Mesodermal cell (in vitro differentiated cells): ENCODE measurements at regions not wholly inside any gene's neighbourhood (a gene's known extent, or its start where the extent isn't known, plus 50 kb on each side); places are given as distances from the start of the nearest gene placed in this dataset.

Source experiments
- H3K27ac ChIP-seq: 2 replicates; pipeline ENCODE4 v1.7.0; 2013; ENCODE audit warnings: mild to moderate bottlenecking, low read depth, low read length, moderate library complexity; ENCODE audit not compliant: severe bottlenecking
- H3K36me3 ChIP-seq: 2 replicates; pipeline ENCODE4 v1.7.1; 2013; ENCODE audit warnings: mild to moderate bottlenecking, low read length, moderate library complexity; ENCODE audit not compliant: control insufficient read depth, insufficient read depth
- H3K4me1 ChIP-seq: one replicate; pipeline ENCODE4 v1.7.1; 2013; ENCODE audit warnings: mild to moderate bottlenecking, low read length; ENCODE audit not compliant: insufficient read depth, control insufficient read depth, poor library complexity, severe bottlenecking
- H3K4me3 ChIP-seq: 2 replicates; pipeline ENCODE4 v1.7.0; 2013; ENCODE audit warnings: low read length, control low read depth, mild to moderate bottlenecking; ENCODE audit not compliant: insufficient read depth, poor library complexity, severe bottlenecking; ENCODE audit errors: extremely low read depth
- H3K9me3 ChIP-seq: 2 replicates; pipeline ENCODE4 v1.7.1; 2013; ENCODE audit warnings: mild to moderate bottlenecking, low read length, moderate library complexity; ENCODE audit not compliant: control insufficient read depth
- WGBS, 2 experiments: methylation state at CpG; one replicate each; pipeline ENCODE4 v1.1.5; 2013; ENCODE audit warnings: missing lambda C conversion rate in 2 of 2; ENCODE audit not compliant: insufficient coverage in 2 of 2; 5-methylcytosine and 5-hydroxymethylcytosine counted together

- no peaks in the 10 kb centered on the region for H3K36me3 ChIP-seq
- 86 to 93% methylated on average over 1 to 2 of the region's 4 CpGs for WGBS, 2 experiments
- no peak overlapping the region for H3K4me3 ChIP-seq
- H3K4me1 ChIP-seq = no peaks in the 10 kb centered on the region
- H3K27ac ChIP-seq = no peak overlapping the region
- no peaks in the 10 kb centered on the region for H3K9me3 ChIP-seq
Observed at GRCh38 chr4:14545807-14546206, 456.5 kb upstream of the CPEB2 start.

GRCh38 chr4:14552119-14552518 is 450.2 kb upstream of the CPEB2 start:
- no peaks in the 10 kb centered on the region for H3K36me3 ChIP-seq
- H3K9me3 ChIP-seq = no peaks in the 10 kb centered on the region
- no peak overlapping the region for H3K4me3 ChIP-seq
- H3K27ac ChIP-seq = no peak overlapping the region
- no peaks in the 10 kb centered on the region for H3K4me1 ChIP-seq
- WGBS, 2 experiments = 92 to 100% methylated on average over 1 to 2 of the region's 6 CpGs

GRCh38 chr4:14559646-14560045 is 442.6 kb upstream of the CPEB2 start:
- Histone ChIP-seq H3K9me3 (no peaks in the 10 kb centered on the region), H3K4me3 (no peak overlapping the region), H3K4me1 (no peaks in the 10 kb centered on the region), H3K36me3 (no peaks in the 10 kb centered on the region), H3K27ac (no peak overlapping the region)
- no CpG with 5 or more reads among the region's 2 CpGs for WGBS, 2 experiments

- H3K4me3 ChIP-seq = no peak overlapping the region
Observed at GRCh38 chr4:14560577-14560976, 441.7 kb upstream of the CPEB2 start.

DNA sequence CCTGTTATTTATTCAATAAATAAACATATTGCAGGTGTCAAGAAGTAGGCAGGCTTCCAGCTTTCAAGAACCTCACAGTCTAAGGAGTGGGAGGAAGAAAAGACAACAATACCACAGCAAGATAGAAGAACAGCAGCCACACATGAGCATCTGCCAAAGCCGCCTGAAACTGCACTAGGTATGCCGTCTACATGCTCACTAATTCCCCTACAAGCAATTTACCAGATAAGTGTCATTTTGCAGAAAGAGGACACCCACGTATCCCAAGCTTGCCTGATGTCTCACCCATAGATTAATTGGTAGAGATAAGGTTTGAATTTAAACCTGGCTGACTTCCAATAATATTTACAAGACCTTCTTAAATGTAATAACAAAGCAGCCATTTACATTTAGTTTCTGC is 439.4 kb upstream of the CPEB2 start:
- no peaks in the 10 kb centered on the region for H3K4me1 ChIP-seq
- no peak overlapping the region for H3K4me3 ChIP-seq
- 100% methylated on average over 2 of the region's 3 CpGs for WGBS, 2 experiments
- no peaks in the 10 kb centered on the region for H3K36me3 ChIP-seq
- H3K27ac ChIP-seq = no peak overlapping the region
- no peaks in the 10 kb centered on the region for H3K9me3 ChIP-seq

More at GRCh38 chr4:14560577-14560976, 441.7 kb upstream of the CPEB2 start:
- no peaks in the 10 kb centered on the region for H3K4me1 ChIP-seq
- no peaks in the 10 kb centered on the region for H3K9me3 ChIP-seq
- no CpG with 5 or more reads among the region's 1 CpG for WGBS, 2 experiments
- no peak overlapping the region for H3K27ac ChIP-seq
- H3K36me3 ChIP-seq = no peaks in the 10 kb centered on the region

DNA sequence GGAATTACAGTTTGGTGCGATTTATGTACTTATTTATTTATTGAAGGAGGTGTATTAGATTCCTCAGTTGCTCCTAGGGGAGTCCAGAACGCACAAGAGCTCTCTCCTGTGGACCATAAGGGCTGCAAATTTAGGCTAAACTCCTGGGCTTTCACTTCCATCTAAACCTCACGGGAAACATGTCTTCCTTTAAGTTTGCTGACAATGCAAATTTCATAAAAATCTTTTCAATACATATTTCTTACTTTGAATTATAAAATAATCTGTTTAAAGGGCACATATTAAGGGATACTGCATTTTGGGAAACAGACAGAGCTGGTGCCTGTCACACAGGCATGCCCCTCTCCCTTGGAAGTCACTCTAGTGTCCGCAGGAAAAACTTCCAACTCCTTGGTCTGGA is 438.0 kb upstream of the CPEB2 start:
- H3K4me3 ChIP-seq = no peak overlapping the region
- 90 to 92% methylated on average over 2 to 3 of the region's 4 CpGs for WGBS, 2 experiments
- no peaks in the 10 kb centered on the region for H3K36me3 ChIP-seq
- H3K4me1 ChIP-seq = no peaks in the 10 kb centered on the region
- H3K9me3 ChIP-seq = no peaks in the 10 kb centered on the region
- no peak overlapping the region for H3K27ac ChIP-seq

- no peak overlapping the region for H3K4me3 ChIP-seq
- H3K9me3 ChIP-seq = no peaks in the 10 kb centered on the region
- H3K36me3 ChIP-seq = no peaks in the 10 kb centered on the region
- H3K27ac ChIP-seq = no peak overlapping the region
- no peaks in the 10 kb centered on the region for H3K4me1 ChIP-seq
Observed at GRCh38 chr4:14566518-14566917, 435.8 kb upstream of the CPEB2 start.

- H3K36me3 ChIP-seq = no peaks in the 10 kb centered on the region
- 100% methylated on average over 2 of the region's 2 CpGs for WGBS, 2 experiments
Observed at GRCh38 chr4:14568351-14568750, 433.9 kb upstream of the CPEB2 start.

DNA sequence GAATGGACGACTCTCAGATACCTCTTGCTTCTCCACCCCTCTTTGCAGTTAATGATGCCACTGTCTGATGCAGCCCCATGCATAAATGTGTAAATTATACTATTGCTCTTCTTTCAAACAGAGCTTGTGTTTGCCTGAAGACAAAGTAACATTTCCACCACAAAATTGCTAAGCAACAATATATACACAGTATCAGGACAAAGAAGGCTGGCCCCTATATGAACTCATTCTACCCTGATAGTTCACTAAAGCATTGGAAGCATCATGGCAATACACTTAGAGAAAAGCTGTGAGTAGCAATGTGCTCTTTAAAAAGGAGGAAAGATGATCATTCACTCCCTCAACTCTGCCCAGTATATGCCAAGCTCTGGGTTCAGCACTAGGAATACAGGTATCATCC is 427.0 kb upstream of the CPEB2 start:
- Histone ChIP-seq H3K4me3 (no peak overlapping the region), H3K36me3 (no peaks in the 10 kb centered on the region), H3K27ac (no peak overlapping the region), H3K4me1 (no peaks in the 10 kb centered on the region), H3K9me3 (no peaks in the 10 kb centered on the region)
- WGBS, 2 experiments = no CpG with 5 or more reads among the region's 1 CpG

More at GRCh38 chr4:14568351-14568750, 433.9 kb upstream of the CPEB2 start:
- no peak overlapping the region for H3K27ac ChIP-seq
- no peaks in the 10 kb centered on the region for H3K9me3 ChIP-seq
- H3K4me3 ChIP-seq = no peak overlapping the region
- H3K4me1 ChIP-seq = no peaks in the 10 kb centered on the region

DNA sequence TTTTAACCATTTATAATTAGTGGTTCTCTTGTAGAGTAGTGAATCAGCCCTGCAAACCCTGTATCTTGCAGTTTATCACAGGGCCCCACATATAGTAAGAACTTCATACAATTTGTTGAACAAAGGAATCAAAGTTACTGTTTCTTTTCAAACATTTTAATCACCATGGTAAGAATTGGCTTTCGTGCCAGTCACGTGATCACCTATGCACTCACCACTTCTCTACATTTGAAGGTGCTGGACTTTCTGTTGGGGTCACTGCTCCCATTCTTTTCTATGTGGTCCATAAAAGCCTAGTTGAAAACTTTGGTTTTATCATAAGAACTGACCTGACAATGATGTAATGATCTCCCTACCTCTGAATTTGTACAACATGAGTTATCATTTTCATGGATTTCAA is 426.4 kb upstream of the CPEB2 start:
- no peaks in the 10 kb centered on the region for H3K36me3 ChIP-seq
- no peak overlapping the region for H3K27ac ChIP-seq
- 89 to 100% methylated on average over 2 of the region's 2 CpGs for WGBS, 2 experiments
- no peaks in the 10 kb centered on the region for H3K9me3 ChIP-seq
- H3K4me1 ChIP-seq = no peaks in the 10 kb centered on the region
- H3K4me3 ChIP-seq = no peak overlapping the region

DNA sequence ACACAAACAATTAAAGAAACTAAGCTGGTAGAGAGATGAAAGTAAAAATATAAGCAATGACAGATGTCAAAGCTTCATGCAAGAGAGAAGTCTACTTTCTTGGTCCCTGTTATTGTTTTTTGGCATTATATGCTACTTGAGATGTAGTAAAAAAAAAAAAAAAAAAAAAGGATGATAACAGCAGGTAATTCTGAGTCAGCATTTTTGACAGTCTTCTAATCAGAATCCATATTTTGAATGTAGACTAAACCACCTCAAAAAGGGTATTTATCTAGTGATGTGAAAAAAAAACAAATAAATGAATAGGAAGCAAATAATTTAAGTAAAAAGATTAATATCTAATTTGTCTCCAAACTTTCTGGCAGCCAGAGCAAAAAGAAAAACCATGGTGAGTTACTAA is 422.2 kb upstream of the CPEB2 start:
- Histone ChIP-seq H3K27ac (no peak overlapping the region), H3K4me3 (no peak overlapping the region), H3K4me1 (no peaks in the 10 kb centered on the region), H3K36me3 (no peaks in the 10 kb centered on the region), H3K9me3 (no peaks in the 10 kb centered on the region)

DNA sequence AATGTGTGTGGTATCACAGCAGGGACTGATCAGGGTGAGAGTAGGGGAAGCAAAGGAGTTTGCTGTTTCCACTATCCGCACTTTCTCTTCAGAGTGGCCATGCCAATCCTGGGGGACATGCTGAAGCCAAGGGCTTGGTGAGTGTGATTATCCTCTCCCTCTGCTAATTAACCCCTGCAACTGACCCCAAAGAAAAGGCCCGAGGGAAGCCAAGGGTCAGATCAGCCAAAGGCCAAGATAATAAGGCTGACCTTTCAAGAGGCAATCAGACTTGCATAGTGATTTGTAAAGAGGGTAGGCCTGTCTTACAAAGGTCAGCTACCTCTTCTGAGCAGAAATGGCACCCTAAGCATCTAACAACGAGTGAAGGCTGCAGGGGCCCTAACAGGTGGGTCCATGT is 420.5 kb upstream of the CPEB2 start:
- Histone ChIP-seq H3K4me3 (no peak overlapping the region), H3K9me3 (no peaks in the 10 kb centered on the region), H3K27ac (no peak overlapping the region), H3K36me3 (no peaks in the 10 kb centered on the region), H3K4me1 (no peaks in the 10 kb centered on the region)
- 67 to 80% methylated on average over 1 of the region's 3 CpGs for WGBS, 2 experiments
